ENCODE measurements at regions not wholly inside any gene's neighbourhood (a gene's known extent, or its start where the extent isn't known, plus 50 kb on each side); places are given as distances from the start of the nearest gene placed in this dataset.

DNA sequence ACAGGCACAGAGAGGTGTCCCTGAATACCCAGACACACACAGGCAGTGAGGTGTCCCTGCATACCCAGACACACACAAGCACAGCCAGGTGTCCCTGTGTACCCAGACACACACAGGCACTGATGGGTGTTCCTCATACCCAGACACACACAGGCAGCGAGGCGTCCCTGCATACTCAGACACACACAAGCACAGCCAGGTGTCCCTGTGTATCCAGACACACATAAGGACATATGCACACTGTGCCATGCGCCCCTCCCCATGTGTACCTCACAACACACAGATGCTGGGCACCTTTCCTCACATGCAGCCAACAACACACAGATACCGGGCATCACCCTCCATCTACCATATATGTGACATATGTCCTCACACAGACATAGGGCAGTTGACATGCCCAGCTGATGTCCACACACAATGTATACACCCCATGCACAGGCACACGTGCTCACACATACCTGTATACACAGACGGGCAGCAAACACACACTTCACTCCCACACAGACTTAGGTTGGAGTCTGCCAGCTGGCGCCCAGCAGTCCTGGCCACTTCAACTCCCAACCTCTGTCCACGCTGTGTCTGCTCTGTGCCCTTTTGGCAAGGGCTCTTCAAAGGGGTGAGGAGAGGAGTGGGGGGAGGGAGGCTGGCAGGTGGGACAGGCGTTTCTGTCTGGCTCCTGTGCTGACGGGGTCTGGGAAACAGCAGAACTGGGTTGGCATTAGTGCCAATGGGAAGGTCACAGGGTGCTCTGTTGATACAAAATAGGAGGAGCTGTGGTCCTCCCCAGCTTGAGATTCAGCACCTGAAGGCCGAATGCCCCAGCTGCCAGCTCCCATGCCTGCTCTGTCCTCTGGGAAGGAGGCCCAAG lies 69.4 kb upstream of the ALX4 start:
- TF ChIP-seq, protein P1, sequence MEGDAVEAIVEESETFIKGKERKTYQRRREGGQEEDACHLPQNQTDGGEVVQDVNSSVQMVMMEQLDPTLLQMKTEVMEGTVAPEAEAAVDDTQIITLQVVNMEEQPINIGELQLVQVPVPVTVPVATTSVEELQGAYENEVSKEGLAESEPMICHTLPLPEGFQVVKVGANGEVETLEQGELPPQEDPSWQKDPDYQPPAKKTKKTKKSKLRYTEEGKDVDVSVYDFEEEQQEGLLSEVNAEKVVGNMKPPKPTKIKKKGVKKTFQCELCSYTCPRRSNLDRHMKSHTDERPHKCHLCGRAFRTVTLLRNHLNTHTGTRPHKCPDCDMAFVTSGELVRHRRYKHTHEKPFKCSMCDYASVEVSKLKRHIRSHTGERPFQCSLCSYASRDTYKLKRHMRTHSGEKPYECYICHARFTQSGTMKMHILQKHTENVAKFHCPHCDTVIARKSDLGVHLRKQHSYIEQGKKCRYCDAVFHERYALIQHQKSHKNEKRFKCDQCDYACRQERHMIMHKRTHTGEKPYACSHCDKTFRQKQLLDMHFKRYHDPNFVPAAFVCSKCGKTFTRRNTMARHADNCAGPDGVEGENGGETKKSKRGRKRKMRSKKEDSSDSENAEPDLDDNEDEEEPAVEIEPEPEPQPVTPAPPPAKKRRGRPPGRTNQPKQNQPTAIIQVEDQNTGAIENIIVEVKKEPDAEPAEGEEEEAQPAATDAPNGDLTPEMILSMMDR (IDR thresholded peaks at IDR 0.05; ENCODE audit: borderline replicate concordance, insufficient read depth, low read depth, low read length): no peak
- H3K4me3 ChIP-seq (ENCODE audit: low read depth, low read length): no peak overlapping the region

DNA sequence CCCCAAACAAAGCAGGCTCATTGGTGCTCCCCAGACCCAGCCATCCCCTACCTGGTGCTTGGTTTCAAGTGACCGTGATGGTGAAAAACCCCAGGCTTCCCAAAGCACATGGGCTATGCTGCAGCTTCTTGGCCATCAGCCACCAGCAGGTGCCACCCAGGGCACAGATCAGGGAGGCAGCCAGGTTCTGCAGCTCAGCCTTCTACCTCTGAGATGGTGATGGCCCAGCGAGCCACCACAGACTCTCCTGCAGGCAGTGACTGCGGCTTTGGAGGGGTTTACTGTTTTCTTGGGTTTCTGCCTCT lies 70.0 kb upstream of the ALX4 start:
- H3K4me3 ChIP-seq (ENCODE audit: low read depth, low read length): no peak overlapping the region

DNA sequence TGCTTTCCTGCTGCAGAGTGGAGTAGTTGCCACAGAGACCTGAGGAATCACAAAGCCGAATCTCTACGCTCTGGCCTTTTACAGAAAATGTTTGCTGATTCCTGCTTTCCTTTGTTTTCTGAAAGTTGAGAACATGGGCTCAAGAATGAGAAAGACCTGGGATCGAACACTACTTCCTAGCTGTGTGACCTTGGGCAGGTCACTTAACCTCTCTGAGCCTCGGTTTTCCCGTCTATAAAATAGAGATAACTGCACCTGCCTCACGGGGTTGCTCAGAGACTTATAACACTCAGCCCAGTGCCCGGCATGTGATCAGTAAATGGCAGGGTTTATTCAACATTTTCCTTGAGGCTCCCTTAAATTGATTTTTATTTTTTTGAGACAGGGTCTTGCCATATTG lies 70.9 kb upstream of the ALX4 start:
- H3K4me3 ChIP-seq (ENCODE audit: low read depth, low read length): no peak overlapping the region
- TF ChIP-seq, protein P1 (IDR thresholded peaks at IDR 0.05; ENCODE audit: borderline replicate concordance, insufficient read depth, low read depth, low read length): no peak

More for the DNA sequence above, 70.0 kb upstream of the ALX4 start:
- TF ChIP-seq, protein P1 (IDR thresholded peaks at IDR 0.05; ENCODE audit: borderline replicate concordance, insufficient read depth, low read depth, low read length): no peak

DNA sequence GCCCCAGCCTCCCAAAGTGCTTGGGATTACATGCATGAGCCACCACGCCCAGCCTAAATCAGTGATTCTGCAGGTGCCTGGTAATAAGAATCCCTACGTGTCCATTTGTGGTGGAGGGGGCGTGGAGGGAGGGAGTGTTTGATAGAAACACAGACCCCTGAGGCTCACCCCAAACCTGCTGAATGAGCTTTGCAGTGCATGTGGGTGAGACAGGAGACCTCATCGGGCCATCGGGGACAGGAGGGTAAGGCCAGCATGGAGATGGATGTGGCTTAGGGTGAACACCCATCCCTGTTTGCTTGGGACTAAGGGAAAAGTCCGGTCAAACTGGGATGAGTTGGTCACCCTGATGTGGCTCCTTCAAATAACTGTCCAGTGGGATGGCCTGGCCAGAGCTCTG lies 71.3 kb upstream of the ALX4 start:
- H3K4me3 ChIP-seq (ENCODE audit: low read depth, low read length): no peak overlapping the region
- TF ChIP-seq, protein P1 (IDR thresholded peaks at IDR 0.05; ENCODE audit: borderline replicate concordance, insufficient read depth, low read depth, low read length): no peak

DNA sequence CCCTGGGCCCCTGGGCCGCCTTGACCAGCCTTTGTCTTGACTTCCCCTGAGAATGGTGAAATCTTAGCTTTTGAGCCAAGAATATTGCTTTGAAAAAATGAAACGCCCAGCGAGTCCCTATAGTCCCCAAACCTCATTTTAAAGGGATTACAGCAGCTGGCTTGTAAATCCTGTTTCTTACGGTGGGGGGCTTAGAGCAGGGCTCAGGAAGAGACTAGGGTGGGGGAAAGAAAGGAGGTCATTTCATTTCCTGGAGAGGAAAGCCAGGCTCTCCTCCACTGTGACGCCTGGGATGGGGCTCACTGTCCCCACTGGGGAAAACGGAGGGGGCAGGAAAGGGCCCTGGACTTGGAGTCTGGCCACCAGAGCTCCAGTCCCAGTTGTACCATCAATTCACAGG lies 72.2 kb upstream of the ALX4 start:
- TF ChIP-seq, protein P1 (IDR thresholded peaks at IDR 0.05; ENCODE audit: borderline replicate concordance, insufficient read depth, low read depth, low read length): no peak

DNA sequence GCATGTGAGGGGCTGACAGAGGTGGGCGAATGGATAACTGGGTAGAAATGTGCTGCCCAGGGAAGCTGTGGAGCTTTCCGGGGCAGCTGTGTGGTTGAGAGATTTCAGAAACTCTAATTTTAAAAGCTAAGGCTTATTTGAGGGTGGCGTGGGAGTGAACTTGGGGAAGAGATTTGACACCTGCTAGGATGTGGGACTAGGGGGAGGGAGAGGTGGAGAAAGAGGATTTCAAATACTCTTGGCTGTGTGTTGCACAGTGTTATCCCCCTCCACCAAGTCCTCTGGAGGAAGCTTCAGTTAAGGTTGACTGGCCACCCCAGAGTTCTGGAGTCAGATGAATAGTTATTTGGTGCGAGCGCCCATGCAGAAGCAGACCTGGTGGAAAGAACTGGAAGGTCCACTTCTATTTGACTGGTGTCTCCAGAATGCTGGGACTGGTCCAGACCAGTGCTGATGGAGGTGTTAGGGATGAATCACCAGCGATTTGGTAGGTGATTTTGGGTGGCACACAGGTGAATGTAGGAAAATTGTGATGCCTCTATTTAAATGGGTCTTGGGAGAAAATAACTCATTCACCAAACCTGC lies 72.8 kb upstream of the ALX4 start:
- TF ChIP-seq, protein P1 (IDR thresholded peaks at IDR 0.05; ENCODE audit: borderline replicate concordance, insufficient read depth, low read depth, low read length): no peak
- no peak overlapping the region for H3K4me3 ChIP-seq (ENCODE audit: low read depth, low read length)

More for the DNA sequence above, 72.2 kb upstream of the ALX4 start:
- H3K4me3 ChIP-seq (ENCODE audit: low read depth, low read length): no peak overlapping the region

DNA sequence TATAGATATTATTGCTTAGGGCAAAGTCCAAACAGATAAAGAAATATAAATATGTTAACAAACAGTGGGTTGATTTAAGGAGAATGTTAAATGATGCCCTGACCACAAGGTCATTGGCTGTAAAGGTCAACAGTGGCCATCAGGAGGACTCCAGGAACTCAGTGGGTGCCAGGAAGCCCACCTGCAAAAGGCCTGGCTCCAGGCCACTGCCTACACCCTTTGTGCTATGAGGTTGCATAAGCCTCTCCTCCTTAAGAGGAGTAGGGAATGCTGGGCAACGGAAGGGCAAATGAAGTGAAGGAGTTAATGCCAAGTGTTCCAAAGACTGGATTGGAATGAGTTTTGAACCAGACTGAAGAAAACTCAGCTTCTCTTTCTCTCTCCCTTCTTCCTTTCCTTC lies 73.3 kb upstream of the ALX4 start:
- TF ChIP-seq, protein P1 (IDR thresholded peaks at IDR 0.05; ENCODE audit: borderline replicate concordance, insufficient read depth, low read depth, low read length): no peak
- H3K4me3 ChIP-seq (ENCODE audit: low read depth, low read length): no peak overlapping the region
